ENCODE measurements at regions not wholly inside any gene's neighbourhood (a gene's known extent, or its start where the extent isn't known, plus 50 kb on each side); places are given as distances from the start of the nearest gene placed in this dataset.

DNA sequence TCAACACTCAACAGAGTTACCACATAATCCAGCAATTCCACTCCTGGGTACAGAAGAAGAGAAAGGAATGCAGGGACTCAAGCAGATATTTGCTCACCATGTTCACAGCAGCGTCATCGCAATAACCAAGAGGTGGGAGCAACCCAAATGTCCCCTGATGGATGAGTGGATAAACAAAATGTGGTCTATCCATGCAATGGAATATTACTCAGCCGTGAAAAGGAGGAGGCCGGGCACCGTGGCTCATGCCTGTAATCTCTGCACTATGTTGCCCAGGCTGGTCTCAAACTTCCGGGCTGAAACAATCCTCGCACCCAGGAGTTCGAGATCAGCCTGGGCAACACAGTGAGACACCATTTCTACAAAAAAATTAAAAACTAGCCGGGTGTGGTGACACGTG, 131.7 kb downstream of the CTTN start:
- no peaks in the 10 kb centered on the region for H3K9me3 ChIP-seq (ENCODE audit: low read depth, low read length, poor library complexity, severe bottlenecking)

GRCh38 chr11:70530629-70531185, 132.4 kb downstream of the CTTN start:
- no TSS peak for BruUV-seq (replicated peaks)
- intact Hi-C loops (cut with micrococcal nuclease; ENCODE audit: unreplicated experiment), result no loop called here
- TF ChIP-seq, protein P1, sequence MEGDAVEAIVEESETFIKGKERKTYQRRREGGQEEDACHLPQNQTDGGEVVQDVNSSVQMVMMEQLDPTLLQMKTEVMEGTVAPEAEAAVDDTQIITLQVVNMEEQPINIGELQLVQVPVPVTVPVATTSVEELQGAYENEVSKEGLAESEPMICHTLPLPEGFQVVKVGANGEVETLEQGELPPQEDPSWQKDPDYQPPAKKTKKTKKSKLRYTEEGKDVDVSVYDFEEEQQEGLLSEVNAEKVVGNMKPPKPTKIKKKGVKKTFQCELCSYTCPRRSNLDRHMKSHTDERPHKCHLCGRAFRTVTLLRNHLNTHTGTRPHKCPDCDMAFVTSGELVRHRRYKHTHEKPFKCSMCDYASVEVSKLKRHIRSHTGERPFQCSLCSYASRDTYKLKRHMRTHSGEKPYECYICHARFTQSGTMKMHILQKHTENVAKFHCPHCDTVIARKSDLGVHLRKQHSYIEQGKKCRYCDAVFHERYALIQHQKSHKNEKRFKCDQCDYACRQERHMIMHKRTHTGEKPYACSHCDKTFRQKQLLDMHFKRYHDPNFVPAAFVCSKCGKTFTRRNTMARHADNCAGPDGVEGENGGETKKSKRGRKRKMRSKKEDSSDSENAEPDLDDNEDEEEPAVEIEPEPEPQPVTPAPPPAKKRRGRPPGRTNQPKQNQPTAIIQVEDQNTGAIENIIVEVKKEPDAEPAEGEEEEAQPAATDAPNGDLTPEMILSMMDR (conservative IDR thresholded peaks at IDR 0.05; ENCODE audit: low read depth, low read length), result no peak
- no peaks in the 10 kb centered on the region for H3K9me3 ChIP-seq (ENCODE audit: low read depth, low read length, poor library complexity, severe bottlenecking)
- H3K4me3 ChIP-seq (ENCODE audit: low read depth, low read length, poor library complexity, severe bottlenecking), result no peak overlapping the region
- POLR2A ChIA-PET (ENCODE audit: low non-redundant PET), result no interaction called here
- no peaks in the 10 kb centered on the region for H3K4me1 ChIP-seq (ENCODE audit: insufficient read depth, low read length, poor library complexity, severe bottlenecking)
- no peaks in the 10 kb centered on the region for H3K27me3 ChIP-seq (replicated peaks; ENCODE audit: insufficient read depth, low read depth, low read length, poor library complexity)
- no peak overlapping the region for H3K27ac ChIP-seq (ENCODE audit: low read depth, low read length, poor library complexity, severe bottlenecking)
- no peak for DNase-seq (ENCODE audit: low spot score)
- H3K36me3 ChIP-seq (ENCODE audit: insufficient read depth, low read length, poor library complexity, severe bottlenecking), result no peaks in the 10 kb centered on the region
- CTCF ChIA-PET, result no interaction called here

More for the DNA sequence above, 131.7 kb downstream of the CTTN start:
- TF ChIP-seq, protein P1 (conservative IDR thresholded peaks at IDR 0.05; ENCODE audit: low read depth, low read length), result no peak
- no peak for TF ChIP-seq EZH2 (IDR thresholded peaks at IDR 0.05; ENCODE audit: borderline replicate concordance, low read depth, low read length, poor library complexity, severe bottlenecking)
- Histone ChIP-seq H3K27me3 (replicated peaks; ENCODE audit: insufficient read depth, low read depth, low read length, poor library complexity) (no peaks in the 10 kb centered on the region), H3K27ac (ENCODE audit: low read depth, low read length, poor library complexity, severe bottlenecking) (no peak overlapping the region), H3K4me3 (ENCODE audit: low read depth, low read length, poor library complexity, severe bottlenecking) (no peak overlapping the region), H3K36me3 (ENCODE audit: insufficient read depth, low read length, poor library complexity, severe bottlenecking) (no peaks in the 10 kb centered on the region), H3K4me1 (ENCODE audit: insufficient read depth, low read length, poor library complexity, severe bottlenecking) (no peaks in the 10 kb centered on the region)
- ChIA-PET POLR2A (ENCODE audit: low non-redundant PET) (no interaction called here), CTCF (no interaction called here)
- intact Hi-C loops (cut with micrococcal nuclease; ENCODE audit: unreplicated experiment), result no loop called here
- DNase-seq (ENCODE audit: low spot score), result no peak
- BruUV-seq (replicated peaks), result no TSS peak

DNA sequence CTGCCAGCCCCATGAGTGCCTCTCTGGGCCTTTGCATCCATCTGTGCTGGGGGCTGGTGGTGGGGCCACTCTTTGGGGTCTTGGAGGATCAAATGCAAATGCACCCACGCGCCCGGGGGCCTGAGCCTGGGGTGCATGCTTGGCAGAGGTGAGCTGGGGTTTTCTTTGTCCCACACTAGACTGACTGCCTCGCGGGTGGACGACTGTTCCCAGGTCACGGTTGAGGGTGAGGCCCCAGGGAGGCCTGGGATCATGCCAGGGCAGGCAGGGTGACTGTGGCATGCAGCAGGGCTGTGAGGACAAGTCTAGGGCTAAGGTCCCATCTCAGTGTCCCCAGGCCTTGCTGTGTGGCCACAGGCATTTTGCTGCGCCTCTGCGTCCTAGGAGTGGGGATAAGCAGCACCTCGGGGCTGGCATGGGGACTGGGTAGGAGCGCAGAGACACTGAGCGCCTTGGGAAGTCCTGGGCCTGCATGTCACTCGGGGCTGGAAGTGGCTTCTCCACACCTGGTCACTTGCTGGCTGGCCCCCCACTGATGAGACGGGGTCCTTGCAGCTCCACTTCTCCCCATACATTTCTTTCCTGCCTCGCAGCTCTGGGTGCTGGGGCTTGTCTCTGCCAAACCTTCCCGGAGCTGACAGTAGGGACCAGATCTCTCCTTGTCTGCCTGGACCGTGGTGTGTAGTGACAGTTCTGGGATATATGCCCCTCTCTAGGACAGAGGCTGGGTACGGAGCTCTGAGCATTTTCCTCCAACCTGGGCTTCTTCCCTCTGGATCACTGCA, 133.1 kb downstream of the CTTN start:
- no peaks in the 10 kb centered on the region for H3K36me3 ChIP-seq (ENCODE audit: insufficient read depth, low read length, poor library complexity, severe bottlenecking)
- no peaks in the 10 kb centered on the region for H3K9me3 ChIP-seq (ENCODE audit: low read depth, low read length, poor library complexity, severe bottlenecking)
- no peak for DNase-seq (ENCODE audit: low spot score)
- CTCF ChIA-PET, result no interaction called here
- H3K27ac ChIP-seq (ENCODE audit: low read depth, low read length, poor library complexity, severe bottlenecking), result no peak overlapping the region
- intact Hi-C loops (cut with micrococcal nuclease; ENCODE audit: unreplicated experiment), result no loop called here
- H3K4me1 ChIP-seq (ENCODE audit: insufficient read depth, low read length, poor library complexity, severe bottlenecking), result no peaks in the 10 kb centered on the region
- no peaks in the 10 kb centered on the region for H3K27me3 ChIP-seq (replicated peaks; ENCODE audit: insufficient read depth, low read depth, low read length, poor library complexity)
- TF ChIP-seq, protein P1 (conservative IDR thresholded peaks at IDR 0.05; ENCODE audit: low read depth, low read length), result no peak
- TF ChIP-seq EZH2 (IDR thresholded peaks at IDR 0.05; ENCODE audit: borderline replicate concordance, low read depth, low read length, poor library complexity, severe bottlenecking), result no peak
- POLR2A ChIA-PET (ENCODE audit: low non-redundant PET), result no interaction called here
- H3K4me3 ChIP-seq (ENCODE audit: low read depth, low read length, poor library complexity, severe bottlenecking), result no peak overlapping the region
- BruUV-seq (replicated peaks), result no TSS peak

Data from A673 (cell line).